Kidney (tissue), 13 donors: ENCODE measurements at regions not wholly inside any gene's neighbourhood (a gene's known extent, or its start where the extent isn't known, plus 50 kb on each side); places are given as distances from the start of the nearest gene placed in this dataset.

ENCODE experiments used
- DNase-seq, 5 donors: peaks; one replicate each; pipeline ENCODE4 v3.0.0-alpha.2; 2013 to 2020
- FAIRE-seq: peaks from 2 replicates; lab custom pipeline; 2012; peaks lifted over from hg19 to GRCh38; lab: Jason Lieb, UNC
- H3K27ac ChIP-seq, 2 donors: one replicate each; pipeline ENCODE4 v1.7.0; 2013; ENCODE audit warnings: low read depth in 2 of 2, low read length in 2 of 2, inconsistent platforms in 1 of 2
- H3K27me3 ChIP-seq: one replicate; pipeline ENCODE4 v1.7.1; 2013; ENCODE audit warnings: low read length, inconsistent platforms; ENCODE audit not compliant: control insufficient read depth, insufficient read depth
- H3K36me3 ChIP-seq, 3 donors: one replicate each; pipeline versions ENCODE4 v1.7.0 to v1.7.1; 2013; ENCODE audit warnings: low read length in 3 of 3, control low read depth in 1 of 3, inconsistent platforms in 1 of 3; ENCODE audit not compliant: insufficient read depth in 3 of 3, control insufficient read depth in 2 of 3
- H3K4me1 ChIP-seq, 3 donors: one replicate each; pipeline versions ENCODE4 v1.7.0 to v1.7.1; 2013; ENCODE audit warnings: low read length in 3 of 3, inconsistent platforms in 1 of 3, low read depth in 1 of 3; ENCODE audit not compliant: control insufficient read depth in 2 of 3, insufficient read depth in 2 of 3
- H3K4me3 ChIP-seq, 3 donors: one replicate each; pipeline versions ENCODE4 v1.7.0 to v1.8.1; 2013; ENCODE audit warnings: low read length in 3 of 3, control low read depth in 1 of 3, inconsistent platforms in 1 of 3
- H3K9ac ChIP-seq, 3 donors: one replicate each; pipeline versions ENCODE4 v1.7.0 to v1.7.1; 2013; ENCODE audit warnings: low read length in 3 of 3, control low read depth in 1 of 3, inconsistent platforms in 1 of 3
- H3K9me3 ChIP-seq, 3 donors: one replicate each; pipeline versions ENCODE4 v1.7.0 to v1.7.1; 2013; ENCODE audit warnings: low read length in 3 of 3, control low read depth in 1 of 3, inconsistent platforms in 1 of 3; ENCODE audit not compliant: control insufficient read depth in 2 of 3, insufficient read depth in 1 of 3
- CTCF ChIP-seq: IDR thresholded peaks from 3 replicates; pipeline ENCODE4 v1.5.1; 2012; ENCODE audit warnings: mild to moderate bottlenecking, moderate library complexity, borderline replicate concordance; ENCODE audit not compliant: insufficient read depth; ENCODE audit errors: extremely low read depth
- intact Hi-C: fragments of 100-400 bp; cut with DNase I; formaldehyde crosslinking; loops from one replicate; pipeline ENCODE4 v1.11.1; 2022
- donor health status: control.
- donor health status: control.
- donor health status: control.
- donor health status: control.
- donor health status: control.
- donor health status: DM: yes; HTN: yes; CAD: no.
- donor health status: Normal renal cell carcinoma (clear cell type).

- Histone ChIP-seq H3K4me1 (no peaks in the 10 kb centered on the region), H3K4me3 (no peak overlapping the region), H3K9ac (no peak overlapping the region), H3K27me3 (no peaks in the 10 kb centered on the region), H3K27ac (no peak overlapping the region), H3K9me3 (no peaks in the 10 kb centered on the region), H3K36me3 (no peaks in the 10 kb centered on the region)
- TF ChIP-seq CTCF, result no peak
- FAIRE-seq, result no peak
- intact Hi-C loops, result no loop called here
- no peak for DNase-seq
These were observed 52.1 kb upstream of the CDKN2AIP start for GRCh38 chr4:183392377-183392776.

- Histone ChIP-seq H3K4me1 (no peaks in the 10 kb centered on the region), H3K27me3 (no peaks in the 10 kb centered on the region), H3K9ac (no peak overlapping the region), H3K9me3 (no peaks in the 10 kb centered on the region), H3K4me3 (no peak overlapping the region), H3K27ac (no peak overlapping the region), H3K36me3 (no peaks in the 10 kb centered on the region)
- no peak for DNase-seq
- TF ChIP-seq CTCF, result no peak
- intact Hi-C loops, result no loop called here
- no peak for FAIRE-seq
These were observed 51.0 kb upstream of the CDKN2AIP start for GRCh38 chr4:183393446-183393845.

- no peaks in the 10 kb centered on the region for H3K4me1 ChIP-seq
- no peak for FAIRE-seq
These were observed 50.1 kb upstream of the CDKN2AIP start for GRCh38 chr4:183394166-183394951.

More at GRCh38 chr4:183394166-183394951, 50.1 kb upstream of the CDKN2AIP start:
- Histone ChIP-seq H3K9me3 (no peaks in the 10 kb centered on the region), H3K4me3 (no peak overlapping the region), H3K36me3 (no peaks in the 10 kb centered on the region), H3K27ac (no peak overlapping the region), H3K27me3 (no peaks in the 10 kb centered on the region), H3K9ac (no peak overlapping the region)
- intact Hi-C loops, result no loop called here
- TF ChIP-seq CTCF, result no peak
- no peak for DNase-seq
